A549 (cell line): ENCODE measurements at regions not wholly inside any gene's neighbourhood (a gene's known extent, or its start where the extent isn't known, plus 50 kb on each side); places are given as distances from the start of the nearest gene placed in this dataset.
A peak's percentile ranks its signal among the peaks of the same experiment; 100 is the strongest.

Source experiments
- ATAC-seq, 2 experiments: fragments of 200-7000 bp in 1 of 2; fragments of >200 bp in 1 of 2; cut with Nextera tagmentation in 1 of 2; cut with Tn5 transposase in 1 of 2; 3 replicates each; pipeline versions ENCODE4 v1.8.0 to v1.9.1; 2018 to 2020; ENCODE audit warnings: mild to moderate bottlenecking in 1 of 2, moderate library complexity in 1 of 2
- CTCF ChIA-PET: fragments of 300-600 bp; sonication (Branson Sonifier 250); formaldehyde crosslinking; extraction: SDS; loops from one replicate; lab custom pipeline; 2021; ENCODE audit warnings: antibody characterized with exemption, inconsistent platforms; lab: Yijun Ruan, JAX
- POLR2A ChIA-PET: fragments of 350-600 bp; formaldehyde crosslinking; extraction: SDS; loops from one replicate; lab custom pipeline; 2021; ENCODE audit warnings: antibody characterized with exemption, inconsistent platforms; lab: Yijun Ruan, JAX
- DNase-seq, 2 experiments: peaks; one replicate each; pipeline versions ENCODE4 v3.0.0 to v3.0.0-alpha.2; 2011 to 2016; ENCODE audit warnings: low read depth in 1 of 2, low spot score in 1 of 2
- FAIRE-seq: peaks from 2 replicates; lab custom pipeline; 2011; peaks lifted over from hg19 to GRCh38; lab: Jason Lieb, UNC
- H3K27ac ChIP-seq, 2 experiments: fragments of >200 bp; sonication (Bioruptor Twin); formaldehyde crosslinking; 3 replicates each; pipeline ENCODE4 v1.5.1; 2016 to 2017
- H3K4me1 ChIP-seq: fragments of >200 bp; sonication (Bioruptor Twin); formaldehyde crosslinking; 3 replicates; pipeline ENCODE4 v1.6.1; 2016
- H3K4me2 ChIP-seq: fragments of >200 bp; sonication (Bioruptor Twin); formaldehyde crosslinking; 3 replicates; pipeline ENCODE4 v1.6.1; 2016
- H3K4me3 ChIP-seq: fragments of >200 bp; sonication (Bioruptor Twin); formaldehyde crosslinking; 3 replicates; pipeline ENCODE4 v1.5.1; 2016
- H3K9me3 ChIP-seq: fragments of >200 bp; sonication (Bioruptor Twin); formaldehyde crosslinking; 3 replicates; pipeline ENCODE4 v1.6.1; 2016
- CBX8 ChIP-seq: fragments of 200-600 bp; sonication (generic); IDR thresholded peaks from 2 replicates; pipeline ENCODE4 v1.6.1; 2016
- CHD4 ChIP-seq: fragments of 200-600 bp; sonication (generic); IDR thresholded peaks from 2 replicates; pipeline ENCODE4 v1.6.1; 2016; ENCODE audit warnings: antibody characterized with exemption, mild to moderate bottlenecking, borderline replicate concordance
- EP300 ChIP-seq, 2 experiments: fragments of >200 bp; sonication (Bioruptor Twin); formaldehyde crosslinking; IDR thresholded peaks; 2 replicates in 1 of 2; 3 replicates in 1 of 2; pipeline ENCODE4 v1.6.1; 2016 to 2017
- ESRRA ChIP-seq: fragments of 150-350 bp; IDR thresholded peaks from 2 replicates; pipeline ENCODE4 v1.6.1; 2014; ENCODE audit warnings: mild to moderate bottlenecking, low read length, borderline replicate concordance
- FOSL2 ChIP-seq, 2 experiments: fragments of 450-650 bp in 1 of 2; fragments of >200 bp in 1 of 2; sonication (Bioruptor Twin) in 1 of 2; formaldehyde crosslinking; IDR thresholded peaks; 2 replicates each; pipeline versions ENCODE4 v1.5.0 to v1.6.1; 2016 to 2020; ENCODE audit warnings: mild to moderate bottlenecking in 1 of 2, moderate library complexity in 1 of 2
- GATA3 ChIP-seq: IDR thresholded peaks from 2 replicates; pipeline ENCODE4 v1.6.1; 2012; ENCODE audit warnings: borderline replicate concordance
- HOXB5 ChIP-seq: fragments of 250-450 bp; sonication (Bioruptor Pico); IDR thresholded peaks from 2 replicates; pipeline ENCODE4 v1.5.0; 2020; ENCODE audit warnings: mild to moderate bottlenecking, moderate library complexity
- JUN ChIP-seq, 2 experiments: fragments of >200 bp; sonication (Bioruptor Twin); formaldehyde crosslinking; IDR thresholded peaks; 2 replicates in 1 of 2; 3 replicates in 1 of 2; pipeline ENCODE4 v1.6.1; 2016 to 2017
- MAFK ChIP-seq: fragments of 450-650 bp; IDR thresholded peaks from 2 replicates; pipeline ENCODE4 v1.6.1; 2014; ENCODE audit not compliant: partially characterized antibody
- NFE2L2 ChIP-seq: fragments of 150-350 bp; conservative IDR thresholded peaks from 2 replicates; pipeline ENCODE4 v1.6.1; 2014; ENCODE audit warnings: low read length
- RARB ChIP-seq: fragments of 250-450 bp; sonication (Bioruptor Pico); IDR thresholded peaks from 2 replicates; pipeline ENCODE4 v1.8.0; 2021; ENCODE audit warnings: mild to moderate bottlenecking, moderate library complexity
- RCOR1 ChIP-seq: fragments of 150-350 bp; IDR thresholded peaks from 2 replicates; pipeline ENCODE4 v1.6.1; 2014; ENCODE audit warnings: antibody characterized with exemption, low read length, low read depth
- TP53 ChIP-seq: fragments of 250-450 bp; sonication (Bioruptor Pico); IDR thresholded peaks from 2 replicates; pipeline ENCODE4 v1.5.0; 2021; ENCODE audit warnings: mild to moderate bottlenecking, moderate library complexity
- ZNF302 ChIP-seq: fragments of 250-450 bp; sonication (Bioruptor Pico); IDR thresholded peaks from 2 replicates; pipeline ENCODE4 v1.9.0; 2021; ENCODE audit warnings: inconsistent platforms, mild to moderate bottlenecking, moderate library complexity
- WGBS: methylation state at CpG from one replicate; pipeline ENCODE4 v1.1.6; 2017; ENCODE audit errors: missing lambda C conversion rate; 5-methylcytosine and 5-hydroxymethylcytosine counted together
- TF ChIP-seq, protein P1 (sequence below): IDR thresholded peaks from 2 replicates; pipeline ENCODE4 v1.6.1; 2012
- TF ChIP-seq, protein P2 (sequence below): fragments of 150-350 bp; IDR thresholded peaks from 2 replicates; pipeline ENCODE4 v1.6.1; 2014; ENCODE audit warnings: low read depth, mild to moderate bottlenecking, low read length
- TF ChIP-seq, protein P3 (sequence below): fragments of 250-450 bp; sonication (Bioruptor Pico); IDR thresholded peaks from 2 replicates; pipeline ENCODE4 v1.5.0; 2020; ENCODE audit warnings: low read depth, mild to moderate bottlenecking, moderate library complexity

DNA sequence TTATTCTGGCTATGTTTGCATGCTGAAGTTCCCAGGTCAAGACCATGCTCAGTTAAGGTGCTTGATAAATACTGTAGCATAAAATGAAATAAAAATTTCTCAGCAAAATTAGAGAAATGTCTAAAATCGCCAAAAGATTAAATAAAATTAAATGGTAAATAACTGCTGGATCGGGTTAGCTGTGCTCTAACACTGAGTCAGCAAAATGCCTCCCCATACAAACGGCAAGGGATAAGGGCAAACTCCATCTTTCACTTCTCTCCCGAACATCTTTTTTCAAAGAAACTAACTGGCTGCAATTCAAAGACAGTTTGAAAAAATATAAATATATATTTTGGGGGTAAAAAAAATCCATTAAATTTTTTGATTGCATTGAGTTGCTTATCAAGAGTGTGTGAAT, 162.2 kb upstream of the ZFHX3 start:
- no peak for ATAC-seq
- TF ChIP-seq MAFK (peak; percentile 56), FOSL2 (IDR thresholded peaks at IDR 0.05) (no peak), FOSL2 (CRISPR knock-in tag; IDR thresholded peaks at IDR 0.05) (no peak)
- TF ChIP-seq, all 56 proteins: peak for 1
- CTCF ChIA-PET: interaction anchor here (0.7 kb wide), 1 partner anchor 11 kb away, joined by 3 read pairs; no protein-coding TSS in a partner anchor

DNA sequence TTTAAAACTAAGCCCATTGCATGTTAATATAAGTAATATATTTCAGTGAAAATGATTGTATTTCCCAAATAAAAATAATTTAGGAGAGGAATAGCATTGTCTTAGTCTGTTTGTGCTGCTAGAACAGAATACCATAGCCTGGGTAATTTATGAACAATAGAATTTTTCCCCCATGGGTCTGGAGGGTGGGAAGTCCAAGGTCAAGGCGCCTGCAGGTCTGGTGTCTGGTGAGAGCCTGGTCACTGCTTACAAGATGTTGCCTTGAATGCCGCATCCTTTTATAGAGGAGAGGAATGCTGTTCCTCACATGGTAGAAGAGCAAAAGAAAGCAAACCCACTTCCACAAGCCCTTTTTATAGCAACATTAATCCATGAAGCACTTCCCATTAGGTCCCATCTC, 161.3 kb upstream of the ZFHX3 start:
- FAIRE-seq (no peak), DNase-seq (no peak), ATAC-seq (no peak)
- POLR2A ChIA-PET: no interaction called here
- H3K9me3 ChIP-seq: no peaks in the 10 kb centered on the region
- CTCF ChIA-PET: no interaction called here
- no peak for TF ChIP-seq ZNF302 (CRISPR knock-in tag)
- H3K27ac ChIP-seq: no peak overlapping the region
- H3K4me3 ChIP-seq: no peak overlapping the region
- 75% methylated on average over 2 of the region's 2 CpGs for WGBS
- no peak overlapping the region for H3K4me2 ChIP-seq
- H3K4me1 ChIP-seq: no peaks in the 10 kb centered on the region

More for the DNA sequence above, 162.2 kb upstream of the ZFHX3 start:
- H3K4me2 ChIP-seq: no peak overlapping the region
- no peaks in the 10 kb centered on the region for H3K4me1 ChIP-seq
- DNase-seq: no peak
- no peak for FAIRE-seq
- WGBS: 54% methylated on average over 4 of the region's 4 CpGs
- POLR2A ChIA-PET: no interaction called here
- H3K4me3 ChIP-seq: no peak overlapping the region
- no peaks in the 10 kb centered on the region for H3K9me3 ChIP-seq
- H3K27ac ChIP-seq: no peak overlapping the region

DNA sequence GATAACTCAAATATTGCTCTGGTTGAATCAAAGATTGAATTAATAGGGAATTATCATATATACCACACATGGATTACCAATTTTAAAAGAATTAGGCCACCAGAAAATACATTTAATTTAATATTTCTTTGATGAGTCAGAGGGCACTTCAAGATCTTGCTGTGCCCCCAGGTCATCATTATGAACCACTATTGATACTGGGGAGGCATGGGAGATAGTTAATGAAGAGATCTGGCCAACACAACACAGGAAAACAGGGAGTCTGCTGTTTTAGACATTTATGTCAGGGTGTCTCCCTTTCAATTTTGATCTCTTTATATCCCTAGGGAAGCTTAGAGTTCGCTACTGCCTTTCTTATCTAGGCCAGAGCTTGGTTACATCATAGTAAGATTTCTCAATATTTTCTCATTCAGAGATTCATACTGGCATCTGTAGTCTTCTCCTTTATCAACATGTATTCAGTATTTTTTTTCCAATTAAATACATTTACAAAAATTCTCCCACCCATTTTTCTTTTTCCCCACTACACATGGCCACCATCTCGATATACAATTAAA, 158.3 kb upstream of the ZFHX3 start:
- TF ChIP-seq RCOR1: no peak
- TF ChIP-seq, protein P1, sequence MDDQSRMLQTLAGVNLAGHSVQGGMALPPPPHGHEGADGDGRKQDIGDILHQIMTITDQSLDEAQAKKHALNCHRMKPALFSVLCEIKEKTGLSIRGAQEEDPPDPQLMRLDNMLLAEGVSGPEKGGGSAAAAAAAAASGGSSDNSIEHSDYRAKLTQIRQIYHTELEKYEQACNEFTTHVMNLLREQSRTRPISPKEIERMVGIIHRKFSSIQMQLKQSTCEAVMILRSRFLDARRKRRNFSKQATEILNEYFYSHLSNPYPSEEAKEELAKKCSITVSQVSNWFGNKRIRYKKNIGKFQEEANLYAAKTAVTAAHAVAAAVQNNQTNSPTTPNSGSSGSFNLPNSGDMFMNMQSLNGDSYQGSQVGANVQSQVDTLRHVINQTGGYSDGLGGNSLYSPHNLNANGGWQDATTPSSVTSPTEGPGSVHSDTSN: no peak
- no peak for TF ChIP-seq CBX8
- TF ChIP-seq GATA3: no peak
- no peak for TF ChIP-seq EP300 (IDR thresholded peaks at IDR 0.05)
- no peak for TF ChIP-seq JUN (IDR thresholded peaks at IDR 0.05)
- ChIA-PET CTCF (interaction anchor here (0.6 kb wide), 1 partner anchor 226 kb away, joined by 3 read pairs; no protein-coding TSS in a partner anchor), POLR2A (no interaction called here)
- H3K4me1 ChIP-seq: no peaks in the 10 kb centered on the region
- no peak overlapping the region for H3K27ac ChIP-seq
- H3K4me3 ChIP-seq: no peak overlapping the region
- no peak overlapping the region for H3K4me2 ChIP-seq
- WGBS: 64% methylated on average over 2 of the region's 2 CpGs
- no peak for ATAC-seq
- no peaks in the 10 kb centered on the region for H3K9me3 ChIP-seq
- FAIRE-seq: no peak
- no peak for DNase-seq

DNA sequence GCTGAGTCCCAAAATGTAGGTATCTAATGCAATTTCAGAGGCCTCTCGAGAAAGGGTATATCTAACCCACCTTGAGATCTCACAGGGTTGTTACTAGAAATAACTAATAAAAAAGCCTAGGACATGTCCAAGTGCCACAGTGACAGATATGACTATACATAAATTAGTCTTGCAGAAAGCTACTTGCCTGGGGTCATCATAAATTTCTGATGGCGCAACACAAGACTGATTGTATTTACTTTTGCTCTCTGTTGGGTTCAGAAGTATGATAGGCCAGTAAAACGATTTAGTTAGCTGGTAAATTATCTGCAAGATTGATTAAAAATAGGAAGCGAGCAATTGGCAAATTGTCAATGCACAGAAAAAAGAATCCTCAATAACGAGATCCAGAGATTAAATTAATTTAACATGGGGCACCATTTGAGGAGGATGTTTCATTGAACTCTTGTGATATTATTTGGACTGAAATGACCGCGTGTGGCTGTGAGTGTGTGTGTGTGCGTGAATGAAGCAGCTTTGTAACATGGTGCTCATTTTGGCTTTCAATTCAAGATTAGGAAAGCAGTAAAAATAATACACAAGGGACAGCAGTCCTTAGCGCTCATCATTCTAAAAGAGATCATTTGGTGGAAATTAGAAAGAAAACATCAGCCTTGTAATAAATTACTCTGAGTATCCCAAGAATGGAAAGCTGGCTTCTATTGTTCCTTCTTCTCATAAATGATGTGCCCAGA, 157.4 kb upstream of the ZFHX3 start:
- no peak for ATAC-seq
- CTCF ChIA-PET: interaction anchor here (0.6 kb wide), 1 partner anchor 225 kb away, joined by 3 read pairs; no protein-coding TSS in a partner anchor
- TF ChIP-seq, protein P2, sequence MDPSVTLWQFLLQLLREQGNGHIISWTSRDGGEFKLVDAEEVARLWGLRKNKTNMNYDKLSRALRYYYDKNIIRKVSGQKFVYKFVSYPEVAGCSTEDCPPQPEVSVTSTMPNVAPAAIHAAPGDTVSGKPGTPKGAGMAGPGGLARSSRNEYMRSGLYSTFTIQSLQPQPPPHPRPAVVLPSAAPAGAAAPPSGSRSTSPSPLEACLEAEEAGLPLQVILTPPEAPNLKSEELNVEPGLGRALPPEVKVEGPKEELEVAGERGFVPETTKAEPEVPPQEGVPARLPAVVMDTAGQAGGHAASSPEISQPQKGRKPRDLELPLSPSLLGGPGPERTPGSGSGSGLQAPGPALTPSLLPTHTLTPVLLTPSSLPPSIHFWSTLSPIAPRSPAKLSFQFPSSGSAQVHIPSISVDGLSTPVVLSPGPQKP: no peak
- TF ChIP-seq TP53 (CRISPR knock-in tag) (no peak), HOXB5 (CRISPR knock-in tag) (no peak), NFE2L2 (no peak), ESRRA (no peak), RARB (CRISPR knock-in tag) (no peak), CHD4 (no peak)
- TF ChIP-seq, protein P3, sequence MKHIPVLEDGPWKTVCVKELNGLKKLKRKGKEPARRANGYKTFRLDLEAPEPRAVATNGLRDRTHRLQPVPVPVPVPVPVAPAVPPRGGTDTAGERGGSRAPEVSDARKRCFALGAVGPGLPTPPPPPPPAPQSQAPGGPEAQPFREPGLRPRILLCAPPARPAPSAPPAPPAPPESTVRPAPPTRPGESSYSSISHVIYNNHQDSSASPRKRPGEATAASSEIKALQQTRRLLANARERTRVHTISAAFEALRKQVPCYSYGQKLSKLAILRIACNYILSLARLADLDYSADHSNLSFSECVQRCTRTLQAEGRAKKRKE (CRISPR knock-in tag): no peak
- TF ChIP-seq, all 56 proteins: peak for 0
- no peak overlapping the region for H3K4me2 ChIP-seq
- WGBS: 77% methylated on average over 9 of the region's 9 CpGs
- no peaks in the 10 kb centered on the region for H3K9me3 ChIP-seq
- no peaks in the 10 kb centered on the region for H3K4me1 ChIP-seq
- FAIRE-seq: no peak
- POLR2A ChIA-PET: no interaction called here
- no peak for DNase-seq
- H3K4me3 ChIP-seq: no peak overlapping the region
- H3K27ac ChIP-seq: no peak overlapping the region
